Mesenchymal stem cell (in vitro differentiated cells and primary cell): ENCODE measurements at regions not wholly inside any gene's neighbourhood (a gene's known extent, or its start where the extent isn't known, plus 50 kb on each side); places are given as distances from the start of the nearest gene placed in this dataset.

ENCODE experiments used
- DNase-seq: peaks from one replicate; pipeline ENCODE4 v3.0.0-alpha.2; 2013
- H2AFZ ChIP-seq: one replicate; pipeline ENCODE4 v1.6.1; 2013; ENCODE audit warnings: low read depth, mild to moderate bottlenecking, control low read depth, inconsistent platforms, low read length, moderate library complexity
- H2AK5ac ChIP-seq: 2 replicates; pipeline ENCODE4 v1.6.1; 2013; ENCODE audit warnings: low read length, moderate library complexity, mild to moderate bottlenecking, inconsistent platforms; ENCODE audit not compliant: severe bottlenecking
- H2BK120ac ChIP-seq: one replicate; pipeline ENCODE4 v1.6.1; 2013; ENCODE audit warnings: low read depth, mild to moderate bottlenecking, inconsistent platforms, low read length, moderate library complexity
- H2BK12ac ChIP-seq, 2 experiments: one replicate each; pipeline ENCODE4 v1.6.1; 2013; ENCODE audit warnings: inconsistent platforms in 2 of 2, low read length in 2 of 2, mild to moderate bottlenecking in 2 of 2, moderate library complexity in 2 of 2, control low read depth in 1 of 2
- H2BK15ac ChIP-seq: one replicate; pipeline ENCODE4 v1.6.1; 2013; ENCODE audit warnings: mild to moderate bottlenecking, low read depth, inconsistent platforms; ENCODE audit not compliant: poor library complexity, severe bottlenecking
- H2BK5ac ChIP-seq: 2 replicates; pipeline ENCODE4 v1.6.1; 2013; ENCODE audit warnings: low read depth, mild to moderate bottlenecking, low read length, control low read depth, inconsistent platforms; ENCODE audit not compliant: poor library complexity, severe bottlenecking
- H3K14ac ChIP-seq, 2 experiments: one replicate each; pipeline ENCODE4 v1.6.1; 2013; ENCODE audit warnings: inconsistent platforms in 2 of 2, low read length in 2 of 2, control low read depth in 1 of 2, mild to moderate bottlenecking in 1 of 2, moderate library complexity in 1 of 2
- H3K18ac ChIP-seq, 2 experiments: one replicate each; pipeline ENCODE4 v1.6.1; 2013; ENCODE audit warnings: inconsistent platforms in 2 of 2, low read length in 2 of 2, control low read depth in 1 of 2, low read depth in 1 of 2, mild to moderate bottlenecking in 1 of 2
- H3K23ac ChIP-seq, 2 experiments: one replicate each; pipeline ENCODE4 v1.6.1; 2013; ENCODE audit warnings: inconsistent platforms in 2 of 2, low read length in 2 of 2, mild to moderate bottlenecking in 2 of 2, moderate library complexity in 2 of 2, control low read depth in 1 of 2
- H3K27ac ChIP-seq: 2 replicates; pipeline ENCODE4 v1.5.1; 2013; ENCODE audit warnings: mild to moderate bottlenecking, moderate library complexity, low read length, control low read depth, inconsistent platforms; ENCODE audit not compliant: poor library complexity, severe bottlenecking
- H3K27me3 ChIP-seq, 2 experiments: 2 replicates each; pipeline versions ENCODE4 v1.6.1 to v1.7.0; 2013; ENCODE audit warnings: low read length in 2 of 2, mild to moderate bottlenecking in 2 of 2, moderate library complexity in 2 of 2, control low read depth in 1 of 2, inconsistent platforms in 1 of 2; ENCODE audit not compliant: control insufficient read depth in 1 of 2, insufficient read depth in 1 of 2
- H3K36me3 ChIP-seq, 2 experiments: 2 replicates each; pipeline versions ENCODE4 v1.6.1 to v1.7.0; 2013; ENCODE audit warnings: low read length in 2 of 2, control low read depth in 1 of 2, inconsistent platforms in 1 of 2, low read depth in 1 of 2, mild to moderate bottlenecking in 1 of 2; ENCODE audit not compliant: insufficient read depth in 2 of 2, control insufficient read depth in 1 of 2
- H3K4ac ChIP-seq, 2 experiments: one replicate each; pipeline ENCODE4 v1.6.1; 2013; ENCODE audit warnings: inconsistent platforms in 2 of 2, low read length in 2 of 2, mild to moderate bottlenecking in 2 of 2, moderate library complexity in 2 of 2, control low read depth in 1 of 2, low read depth in 1 of 2
- H3K4me1 ChIP-seq: 2 replicates; pipeline ENCODE4 v1.6.1; 2013; ENCODE audit warnings: low read depth, low read length, control low read depth; ENCODE audit not compliant: control insufficient read depth, insufficient read depth
- H3K4me2 ChIP-seq: 2 replicates; pipeline ENCODE4 v1.6.1; 2013; ENCODE audit warnings: low read length, mild to moderate bottlenecking, inconsistent platforms; ENCODE audit not compliant: poor library complexity, severe bottlenecking
- H3K4me3 ChIP-seq, 2 experiments: 2 replicates each; pipeline versions ENCODE4 v1.5.1 to v1.7.0; 2013; ENCODE audit warnings: low read length in 2 of 2, mild to moderate bottlenecking in 2 of 2, control low read depth in 1 of 2, low read depth in 1 of 2; ENCODE audit not compliant: insufficient read depth in 1 of 2
- H3K79me1 ChIP-seq: replicated peaks from 2 replicates; pipeline ENCODE4 v1.6.1; 2013; ENCODE audit warnings: mild to moderate bottlenecking, control low read depth, low read length, inconsistent platforms; ENCODE audit not compliant: poor library complexity, severe bottlenecking
- H3K9ac ChIP-seq: 2 replicates; pipeline ENCODE4 v1.7.0; 2013; ENCODE audit warnings: mild to moderate bottlenecking, low read length, moderate library complexity
- H3K9me3 ChIP-seq: 2 replicates; pipeline ENCODE4 v1.7.0; 2013; ENCODE audit warnings: mild to moderate bottlenecking, low read length; ENCODE audit not compliant: control insufficient read depth
- H4K8ac ChIP-seq: one replicate; pipeline ENCODE4 v1.6.1; 2013; ENCODE audit warnings: inconsistent platforms, mild to moderate bottlenecking, low read length, moderate library complexity
- H4K91ac ChIP-seq: one replicate; pipeline ENCODE4 v1.6.1; 2013; ENCODE audit warnings: mild to moderate bottlenecking, low read length, inconsistent platforms
- WGBS: methylation state at CpG from one replicate; pipeline ENCODE4 v1.1.7; 2013; ENCODE audit warnings: mixed read lengths; 5-methylcytosine and 5-hydroxymethylcytosine counted together

- H2AFZ ChIP-seq = no peak overlapping the region
- H3K4me2 ChIP-seq = no peak overlapping the region
- H3K4ac ChIP-seq = no peak overlapping the region
- H4K8ac ChIP-seq = no peak overlapping the region
- no peak overlapping the region for H3K27ac ChIP-seq
- H3K4me3 ChIP-seq = no peak overlapping the region
- H2BK5ac ChIP-seq = no peak overlapping the region
- 71% methylated on average over 3 of the region's 4 CpGs for WGBS
- H3K4me1 ChIP-seq = no peaks in the 10 kb centered on the region
- no peaks in the 10 kb centered on the region for H3K9me3 ChIP-seq
- no peak overlapping the region for H3K9ac ChIP-seq
- no peaks in the 10 kb centered on the region for H3K79me1 ChIP-seq
- H2BK15ac ChIP-seq = no peak overlapping the region
- H2BK120ac ChIP-seq = no peak overlapping the region
- H3K18ac ChIP-seq = no peak overlapping the region
- no peak overlapping the region for H2AK5ac ChIP-seq
- no peak overlapping the region for H3K23ac ChIP-seq
- no peak overlapping the region for H4K91ac ChIP-seq
- H2BK12ac ChIP-seq = peak overlapping the region in 1 of 2 experiments; percentile 42
- no peak for DNase-seq
- H3K36me3 ChIP-seq = no peaks in the 10 kb centered on the region
- H3K27me3 ChIP-seq = no peaks in the 10 kb centered on the region
- no peak overlapping the region for H3K14ac ChIP-seq
These were observed 212.3 kb upstream of the NUDT4 start for GRCh38 chr12:93165384-93165932.

- WGBS = 100% methylated on average over 5 of the region's 7 CpGs
- Histone ChIP-seq H3K4me1 (no peaks in the 10 kb centered on the region), H2AFZ (no peak overlapping the region)
These were observed 211.0 kb upstream of the NUDT4 start for GRCh38 chr12:93166541-93167307.

GRCh38 chr12:93167331-93167730 lies 210.4 kb upstream of the NUDT4 start:
- Histone ChIP-seq H2AFZ (no peak overlapping the region), H2BK12ac (no peak overlapping the region), H3K4me1 (no peaks in the 10 kb centered on the region), H3K79me1 (no peaks in the 10 kb centered on the region), H3K9me3 (no peaks in the 10 kb centered on the region), H3K23ac (no peak overlapping the region), H3K27ac (no peak overlapping the region), H3K27me3 (no peaks in the 10 kb centered on the region), H2BK15ac (no peak overlapping the region), H3K4ac (no peak overlapping the region), H3K18ac (no peak overlapping the region), H3K4me3 (no peak overlapping the region), H4K91ac (no peak overlapping the region), H4K8ac (no peak overlapping the region), H2BK5ac (no peak overlapping the region), H2AK5ac (no peak overlapping the region), H3K36me3 (no peaks in the 10 kb centered on the region), H2BK120ac (no peak overlapping the region), H3K14ac (no peak overlapping the region), H3K9ac (no peak overlapping the region), H3K4me2 (no peak overlapping the region)
- no peak for DNase-seq
- WGBS = 95% methylated on average over 2 of the region's 2 CpGs

More at GRCh38 chr12:93166541-93167307, 211.0 kb upstream of the NUDT4 start:
- H2AK5ac ChIP-seq = no peak overlapping the region
- H3K36me3 ChIP-seq = no peaks in the 10 kb centered on the region
- peak overlapping the region; percentile 8 to 40 for H3K18ac ChIP-seq
- H3K9ac ChIP-seq = no peak overlapping the region
- no peak overlapping the region for H2BK5ac ChIP-seq
- no peak overlapping the region for H2BK12ac ChIP-seq
- no peak overlapping the region for H3K14ac ChIP-seq
- H3K27me3 ChIP-seq = no peaks in the 10 kb centered on the region
- no peak overlapping the region for H3K23ac ChIP-seq
- DNase-seq = no peak
- H2BK15ac ChIP-seq = no peak overlapping the region
- no peak overlapping the region for H3K27ac ChIP-seq
- no peak overlapping the region for H3K4me3 ChIP-seq
- no peak overlapping the region for H3K4me2 ChIP-seq
- H4K8ac ChIP-seq = no peak overlapping the region
- no peak overlapping the region for H3K4ac ChIP-seq
- H2BK120ac ChIP-seq = no peak overlapping the region
- H3K9me3 ChIP-seq = no peaks in the 10 kb centered on the region
- H4K91ac ChIP-seq = no peak overlapping the region
- no peaks in the 10 kb centered on the region for H3K79me1 ChIP-seq

- Histone ChIP-seq H2AK5ac (no peak overlapping the region), H2BK120ac (peak overlapping the region; percentile 49), H3K79me1 (no peaks in the 10 kb centered on the region), H3K18ac (peak overlapping the region; percentile 44 to 62), H3K4me1 (no peaks in the 10 kb centered on the region), H3K27me3 (no peaks in the 10 kb centered on the region), H3K23ac (no peak overlapping the region), H2AFZ (no peak overlapping the region), H3K14ac (no peak overlapping the region), H4K8ac (no peak overlapping the region), H3K36me3 (no peaks in the 10 kb centered on the region), H2BK12ac (no peak overlapping the region), H3K4me2 (peak overlapping the region; percentile 56), H3K9me3 (no peaks in the 10 kb centered on the region), H2BK5ac (no peak overlapping the region), H2BK15ac (peak overlapping the region; percentile 12), H4K91ac (no peak overlapping the region), H3K27ac (no peak overlapping the region), H3K4ac (no peak overlapping the region), H3K4me3 (peak overlapping the region in 1 of 2 experiments; percentile 74), H3K9ac (peak overlapping the region; percentile 78)
- DNase-seq = peak; percentile 61
- WGBS = 31% methylated on average over 9 of the region's 16 CpGs
These were observed 209.8 kb upstream of the NUDT4 start for GRCh38 chr12:93167841-93168492.
